Caco-2 (cell line): ENCODE measurements at regions not wholly inside any gene's neighbourhood (a gene's known extent, or its start where the extent isn't known, plus 50 kb on each side); places are given as distances from the start of the nearest gene placed in this dataset.

Experiments used
- BruUV-seq: library from RNA; stranded (reverse); fragments of 400-500 nt; replicated peaks from 2 replicates; lab custom pipeline; 2021; lab: Mats Ljungman, UMichigan
- CTCF ChIA-PET: fragments of 300-600 bp; sonication (Branson Sonifier 250); formaldehyde crosslinking; loops from one replicate; lab custom pipeline; 2022; ENCODE audit warnings: antibody characterized with exemption; lab: Charles Lee
- POLR2A ChIA-PET: fragments of 300-600 bp; sonication (Branson Sonifier 250); formaldehyde crosslinking; loops from one replicate; lab custom pipeline; 2022; ENCODE audit warnings: antibody characterized with exemption; lab: Charles Lee
- DNase-seq, 2 experiments: peaks; one replicate each; pipeline versions ENCODE4 v3.0.0 to v3.0.0-alpha.2; 2020 to 2022
- H3K27me3 ChIP-seq: replicated peaks from 2 replicates; pipeline ENCODE4 v1.6.0; 2011; ENCODE audit warnings: low read length; ENCODE audit not compliant: control insufficient read depth, insufficient read depth
- H3K36me3 ChIP-seq: 2 replicates; pipeline ENCODE4 v1.5.1; 2011; ENCODE audit warnings: low read length; ENCODE audit not compliant: control insufficient read depth, insufficient read depth
- H3K4me1 ChIP-seq: fragments of 250-450 bp; sonication (Bioruptor Pico); 2 replicates; pipeline ENCODE4 v1.5.1; 2020; ENCODE audit warnings: mild to moderate bottlenecking
- H3K4me3 ChIP-seq: 2 replicates; pipeline ENCODE4 v1.5.1; 2011; ENCODE audit warnings: low read depth, mild to moderate bottlenecking, control low read depth, low read length
- H3K9me3 ChIP-seq: fragments of 250-450 bp; sonication (Bioruptor Pico); 2 replicates; pipeline ENCODE4 v1.5.1; 2020; ENCODE audit warnings: mild to moderate bottlenecking, moderate library complexity
- H3K27ac Mint-ChIP-seq: one replicate; pipeline ENCODE4 v1.8.0; 2022; ENCODE audit warnings: mixed read lengths; ENCODE audit not compliant: unreplicated experiment
- H3K27me3 Mint-ChIP-seq: one replicate; pipeline ENCODE4 v1.8.0; 2022; ENCODE audit warnings: mixed read lengths; ENCODE audit not compliant: insufficient read depth, unreplicated experiment
- H3K36me3 Mint-ChIP-seq: one replicate; pipeline ENCODE4 v1.8.0; 2022; ENCODE audit warnings: mild to moderate bottlenecking, mixed read lengths; ENCODE audit not compliant: insufficient read depth, unreplicated experiment
- H3K4me1 Mint-ChIP-seq: one replicate; pipeline ENCODE4 v1.8.0; 2022; ENCODE audit warnings: low read depth, mixed read lengths; ENCODE audit not compliant: unreplicated experiment
- H3K4me3 Mint-ChIP-seq: one replicate; pipeline ENCODE4 v1.8.0; 2022; ENCODE audit warnings: mild to moderate bottlenecking, moderate library complexity, mixed read lengths; ENCODE audit not compliant: unreplicated experiment
- H3K9me3 Mint-ChIP-seq: one replicate; pipeline ENCODE4 v1.8.0; 2022; ENCODE audit warnings: mixed read lengths; ENCODE audit not compliant: unreplicated experiment
- CTCF ChIP-seq, 2 experiments: fragments of 200-600 bp in 1 of 2; IDR thresholded peaks; 1 replicate in 1 of 2; 2 replicates in 1 of 2; pipeline versions ENCODE4 v1.5.1 to v1.8.0; 2011 to 2022; ENCODE audit warnings: antibody characterized with exemption in 1 of 2, control low read depth in 1 of 2, inconsistent platforms in 1 of 2, low read depth in 1 of 2, low read length in 1 of 2, mild to moderate bottlenecking in 1 of 2, moderate library complexity in 1 of 2; ENCODE audit not compliant: insufficient read depth in 1 of 2, severe bottlenecking in 1 of 2, unreplicated experiment in 1 of 2
- intact Hi-C: fragments of 100-400 bp; cut with micrococcal nuclease; formaldehyde crosslinking; loops from one replicate; pipeline ENCODE4 v1.10.0; 2022; ENCODE audit not compliant: unreplicated experiment

- Mint-ChIP-seq H3K4me3 (no peak overlapping the region), H3K36me3 (no peaks in the 10 kb centered on the region), H3K27ac (no peak overlapping the region), H3K27me3 (peaks cover 6% of the 10 kb centered on the region), H3K9me3 (no peaks in the 10 kb centered on the region), H3K4me1 (no peaks in the 10 kb centered on the region)
- ChIA-PET CTCF (no interaction called here), POLR2A (no interaction called here)
- no peak for TF ChIP-seq CTCF (IDR thresholded peaks at IDR 0.05; ENCODE audit: insufficient read depth in 1 of 2, low read depth in 1 of 2, low read length in 1 of 2, severe bottlenecking in 1 of 2, unreplicated experiment in 1 of 2)
- intact Hi-C loops, result no loop called here
- no TSS peak for BruUV-seq
- DNase-seq, result no peak
- Histone ChIP-seq H3K4me3 (no peak overlapping the region), H3K9me3 (no peaks in the 10 kb centered on the region; the same call in 1 of the 2 replicates), H3K4me1 (no peaks in the 10 kb centered on the region), H3K27me3 (no peaks in the 10 kb centered on the region), H3K36me3 (no peaks in the 10 kb centered on the region)
Measured at GRCh38 chr5:163670036-163670435, 164.6 kb downstream of the MAT2B start.

GRCh38 chr5:163677092-163677491 is 171.7 kb downstream of the MAT2B start:
- H3K4me1 Mint-ChIP-seq, result no peaks in the 10 kb centered on the region
- H3K36me3 ChIP-seq, result no peaks in the 10 kb centered on the region
- H3K4me1 ChIP-seq, result no peaks in the 10 kb centered on the region
- peaks cover 3% of the 10 kb centered on the region for H3K27me3 Mint-ChIP-seq
- no TSS peak for BruUV-seq
- no peak overlapping the region for H3K4me3 ChIP-seq
- intact Hi-C loops, result no loop called here
- no peaks in the 10 kb centered on the region for H3K9me3 Mint-ChIP-seq
- H3K4me3 Mint-ChIP-seq, result no peak overlapping the region
- no peaks in the 10 kb centered on the region for H3K27me3 ChIP-seq
- ChIA-PET CTCF (no interaction called here), POLR2A (no interaction called here)
- DNase-seq, result no peak
- no peaks in the 10 kb centered on the region for H3K36me3 Mint-ChIP-seq
- H3K27ac Mint-ChIP-seq, result no peak overlapping the region
- TF ChIP-seq CTCF (IDR thresholded peaks at IDR 0.05; ENCODE audit: insufficient read depth in 1 of 2, low read depth in 1 of 2, low read length in 1 of 2, severe bottlenecking in 1 of 2, unreplicated experiment in 1 of 2), result no peak
- H3K9me3 ChIP-seq, result no peaks in the 10 kb centered on the region; the same call in 1 of the 2 replicates

- peaks cover 6% of the 10 kb centered on the region for H3K27me3 Mint-ChIP-seq
- no TSS peak for BruUV-seq
Measured at GRCh38 chr5:163682234-163682633, 176.8 kb downstream of the MAT2B start.

More at GRCh38 chr5:163682234-163682633, 176.8 kb downstream of the MAT2B start:
- Mint-ChIP-seq H3K4me1 (no peaks in the 10 kb centered on the region), H3K27ac (no peak overlapping the region), H3K36me3 (no peaks in the 10 kb centered on the region), H3K4me3 (no peak overlapping the region), H3K9me3 (no peaks in the 10 kb centered on the region)
- no peak for DNase-seq
- no peaks in the 10 kb centered on the region for H3K9me3 ChIP-seq
- TF ChIP-seq CTCF (IDR thresholded peaks at IDR 0.05; ENCODE audit: insufficient read depth in 1 of 2, low read depth in 1 of 2, low read length in 1 of 2, severe bottlenecking in 1 of 2, unreplicated experiment in 1 of 2), result no peak
- intact Hi-C loops, result no loop called here
- H3K4me1 ChIP-seq, result no peaks in the 10 kb centered on the region
- no peaks in the 10 kb centered on the region for H3K36me3 ChIP-seq
- ChIA-PET CTCF (no interaction called here), POLR2A (no interaction called here)
- H3K4me3 ChIP-seq, result no peak overlapping the region
- no peaks in the 10 kb centered on the region for H3K27me3 ChIP-seq
